HL-60/S4 (cell line): ENCODE measurements at regions not wholly inside any gene's neighbourhood (a gene's known extent, or its start where the extent isn't known, plus 50 kb on each side); places are given as distances from the start of the nearest gene placed in this dataset.

ENCODE experiments used
- in situ Hi-C: fragments of 300-500 bp; cut with MboI; formaldehyde crosslinking; loops from 2 replicates; pipeline ENCODE4 v1.14.3; 2022; ENCODE audit warnings: low sequenced_read_pairs

DNA sequence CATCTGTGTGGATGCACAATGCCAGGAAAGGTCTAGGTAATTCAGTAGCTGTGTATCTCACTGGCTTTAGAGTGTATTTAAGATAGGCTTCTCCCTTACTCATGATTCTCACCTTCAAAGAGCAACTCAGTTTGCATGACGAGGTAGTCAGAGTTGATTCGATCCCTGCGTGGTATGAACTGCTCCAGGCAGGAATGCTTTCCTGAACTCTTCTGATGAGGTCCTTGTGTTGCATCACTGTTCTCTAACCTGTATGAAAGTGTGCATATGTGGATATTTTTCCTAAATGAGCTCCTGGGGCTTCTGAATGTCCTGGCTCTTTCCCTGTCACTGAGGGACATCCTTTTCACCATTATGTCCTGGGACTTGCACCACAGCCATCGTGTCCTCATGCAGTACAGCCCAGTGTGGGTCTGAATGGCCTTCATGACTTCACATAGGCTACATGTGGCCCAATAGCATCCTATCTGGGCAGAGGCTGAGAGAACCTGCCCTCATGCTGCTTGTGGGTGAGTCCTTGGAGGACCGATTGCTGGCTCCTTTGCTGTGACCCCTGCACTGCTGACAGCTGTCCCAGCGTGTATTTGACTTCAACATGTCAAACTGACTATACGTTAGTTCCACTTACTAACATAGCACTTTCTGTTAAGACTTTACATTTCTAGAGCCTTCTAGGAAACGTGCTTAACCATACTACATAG is 65.3 kb upstream of the WDR1 start:
- in situ Hi-C loops: no loop called here

DNA sequence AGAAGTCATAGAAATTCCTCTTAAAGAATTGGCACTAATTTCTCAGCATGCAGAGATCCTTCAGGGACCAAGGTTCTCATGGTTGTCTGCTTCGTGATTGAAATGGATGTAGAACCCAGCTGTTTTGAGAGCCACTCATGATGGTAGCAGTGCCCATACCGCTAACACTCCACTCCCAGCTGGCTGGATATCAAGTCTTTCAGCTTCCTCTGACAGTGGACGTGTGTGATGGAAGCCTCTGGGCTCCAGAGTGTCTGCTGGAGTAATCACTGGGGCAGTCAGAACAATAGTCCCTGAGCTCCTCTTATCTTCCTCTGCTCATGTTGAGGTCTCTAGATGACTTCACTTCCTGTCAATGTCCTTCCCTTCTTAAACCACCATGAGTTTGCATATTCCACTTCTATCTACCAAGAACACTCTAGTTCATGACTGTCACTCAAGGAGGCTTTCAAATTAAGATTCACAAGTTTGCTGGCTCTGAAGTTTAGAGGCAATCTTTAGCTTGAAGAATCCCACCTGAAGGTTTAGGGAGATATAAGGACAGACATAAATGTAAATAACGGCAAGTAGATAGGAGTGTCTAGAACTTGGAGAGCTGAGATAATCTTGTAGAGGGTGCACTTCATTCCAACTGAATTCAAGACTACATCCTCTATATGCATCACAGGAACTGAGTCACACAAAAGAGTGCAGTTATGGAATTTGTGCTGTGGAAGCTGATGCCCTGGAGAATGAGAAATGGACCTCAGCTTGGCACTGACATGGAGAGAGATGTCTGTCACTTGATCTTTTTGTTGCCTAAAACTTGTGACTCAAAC is 64.5 kb upstream of the WDR1 start:
- in situ Hi-C loops: no loop called here

DNA sequence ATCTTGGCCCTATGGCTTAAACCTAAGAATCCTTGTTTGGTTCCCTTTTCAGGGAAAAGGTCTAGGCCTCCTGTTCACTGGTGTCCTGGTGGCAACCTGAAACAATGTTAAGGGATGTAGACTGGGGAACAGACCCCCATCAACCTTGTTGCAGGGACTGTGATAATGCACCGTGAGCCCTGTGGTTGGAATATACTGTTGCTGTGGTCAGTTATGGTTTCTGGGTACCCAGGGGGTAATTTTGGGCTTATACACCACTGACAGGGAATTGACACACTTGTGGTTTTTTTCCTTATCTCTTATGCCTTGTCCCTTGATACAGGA is 64.0 kb upstream of the WDR1 start:
- in situ Hi-C loops: no loop called here

DNA sequence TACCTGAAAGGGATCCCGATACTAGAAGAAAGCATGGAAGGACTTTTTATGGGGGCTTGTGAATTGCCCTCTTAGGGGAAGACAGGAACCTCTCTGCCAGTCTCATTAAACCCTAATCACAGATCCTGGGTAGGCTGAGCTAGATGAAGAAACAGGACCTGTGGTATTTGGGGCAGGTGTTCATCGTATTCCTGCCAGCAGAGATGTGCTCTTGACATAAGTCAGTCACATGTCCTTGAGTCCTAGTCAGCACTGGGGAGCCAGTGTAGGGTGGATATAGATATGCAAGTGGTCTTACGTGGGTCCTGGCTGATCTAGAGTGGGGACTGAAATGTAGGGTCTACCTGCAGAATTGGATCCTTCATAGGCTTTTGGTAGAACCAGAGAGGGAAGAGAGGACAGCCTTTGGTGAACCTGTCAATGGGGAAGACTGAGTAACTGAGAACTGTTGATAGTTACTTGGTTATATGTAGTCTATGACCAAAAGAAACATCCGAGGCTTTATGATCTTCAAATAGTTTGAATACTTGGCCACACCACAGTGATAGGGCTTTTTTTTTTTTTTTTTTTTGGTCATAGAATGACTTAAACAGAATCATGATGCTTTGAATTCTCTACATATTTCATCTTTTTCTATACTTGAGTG is 63.5 kb upstream of the WDR1 start:
- in situ Hi-C loops: no loop called here

DNA sequence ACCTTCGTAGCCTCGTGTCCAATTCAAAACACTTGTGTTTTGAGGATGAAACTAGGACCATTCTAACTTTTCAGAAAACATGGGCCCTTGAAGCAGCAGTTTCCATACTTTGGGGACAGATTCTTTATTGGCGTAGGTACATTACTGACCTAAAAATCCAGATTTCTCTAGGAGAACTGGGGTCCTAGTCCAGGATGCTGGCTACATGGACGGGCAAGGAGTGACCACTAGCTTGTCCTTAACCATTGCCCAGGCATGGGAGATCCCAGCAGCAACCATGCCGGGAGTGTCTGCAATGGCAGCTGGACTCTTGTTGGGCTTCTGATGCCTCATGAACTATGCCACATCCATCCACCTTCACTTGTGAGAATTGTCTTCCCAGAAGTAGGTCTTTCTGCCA is 62.2 kb upstream of the WDR1 start:
- in situ Hi-C loops: no loop called here

DNA sequence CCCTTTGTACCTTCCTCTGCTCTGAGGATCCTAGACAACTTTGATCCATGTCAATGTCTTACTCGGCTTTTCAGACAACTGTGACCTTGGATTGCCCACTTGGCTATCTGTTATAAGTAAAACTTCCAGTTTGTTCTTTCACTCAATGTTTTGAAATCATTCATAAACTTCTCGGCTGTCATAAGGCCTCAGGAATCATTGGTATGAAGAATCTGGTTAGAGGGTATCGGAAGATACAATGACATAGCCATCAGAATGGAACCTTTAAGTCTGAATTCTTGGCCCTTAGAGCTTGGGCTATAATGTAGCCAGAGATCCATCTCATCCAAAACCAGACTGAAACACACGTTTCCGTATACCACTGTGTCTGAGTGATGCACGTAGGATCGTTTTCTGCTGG is 59.0 kb upstream of the WDR1 start:
- in situ Hi-C loops: no loop called here

DNA sequence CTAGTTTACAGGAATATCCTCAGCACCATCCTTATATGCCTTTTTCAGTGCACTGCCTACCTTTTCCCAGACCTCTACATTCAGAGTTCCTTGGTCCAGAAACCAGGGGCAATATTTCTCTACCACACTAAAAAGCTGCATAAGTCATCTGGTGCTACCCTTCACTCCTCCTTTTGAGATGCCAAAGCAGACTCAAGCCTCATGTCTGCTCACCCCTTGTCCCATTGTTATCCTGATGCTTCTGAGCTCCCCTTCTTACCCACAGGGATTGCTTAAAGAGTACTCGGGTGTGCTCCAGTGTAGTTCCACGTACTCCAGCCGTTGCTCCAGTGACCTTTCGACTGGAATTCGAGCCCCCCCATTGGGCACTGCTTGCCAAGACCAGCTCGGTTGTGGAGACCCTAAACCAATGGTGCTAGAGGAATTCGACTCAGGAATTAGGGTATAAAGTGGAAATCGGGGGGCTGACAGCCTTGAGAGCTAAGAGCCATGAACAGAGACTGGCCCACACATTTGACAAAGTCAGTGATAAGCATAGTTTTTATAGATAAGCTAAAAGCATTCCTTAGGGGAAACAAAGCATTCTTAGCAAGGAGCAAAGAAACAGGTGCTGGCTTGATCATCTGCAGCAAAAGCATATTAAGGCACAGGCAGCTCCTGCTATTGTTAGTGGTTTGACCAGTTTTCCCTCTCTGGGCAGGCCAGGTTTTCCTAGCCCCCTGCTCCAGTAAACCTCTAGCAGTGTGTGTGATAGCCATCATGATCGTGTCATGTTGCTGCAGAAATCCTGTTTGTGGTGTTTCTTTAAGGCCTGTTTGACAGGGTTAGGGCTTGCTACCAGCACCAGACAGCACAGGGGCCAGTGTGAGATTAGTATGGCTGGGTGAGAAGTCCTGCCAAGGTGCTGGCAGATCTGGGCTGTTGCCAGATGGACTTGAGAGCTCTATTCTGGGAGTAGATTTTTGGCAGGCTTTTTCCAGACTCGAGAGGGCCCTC is 57.5 kb upstream of the WDR1 start:
- in situ Hi-C loops: loop anchor here (25.0 kb wide), 1 partner anchor 363 kb away; no protein-coding TSS in a partner anchor

DNA sequence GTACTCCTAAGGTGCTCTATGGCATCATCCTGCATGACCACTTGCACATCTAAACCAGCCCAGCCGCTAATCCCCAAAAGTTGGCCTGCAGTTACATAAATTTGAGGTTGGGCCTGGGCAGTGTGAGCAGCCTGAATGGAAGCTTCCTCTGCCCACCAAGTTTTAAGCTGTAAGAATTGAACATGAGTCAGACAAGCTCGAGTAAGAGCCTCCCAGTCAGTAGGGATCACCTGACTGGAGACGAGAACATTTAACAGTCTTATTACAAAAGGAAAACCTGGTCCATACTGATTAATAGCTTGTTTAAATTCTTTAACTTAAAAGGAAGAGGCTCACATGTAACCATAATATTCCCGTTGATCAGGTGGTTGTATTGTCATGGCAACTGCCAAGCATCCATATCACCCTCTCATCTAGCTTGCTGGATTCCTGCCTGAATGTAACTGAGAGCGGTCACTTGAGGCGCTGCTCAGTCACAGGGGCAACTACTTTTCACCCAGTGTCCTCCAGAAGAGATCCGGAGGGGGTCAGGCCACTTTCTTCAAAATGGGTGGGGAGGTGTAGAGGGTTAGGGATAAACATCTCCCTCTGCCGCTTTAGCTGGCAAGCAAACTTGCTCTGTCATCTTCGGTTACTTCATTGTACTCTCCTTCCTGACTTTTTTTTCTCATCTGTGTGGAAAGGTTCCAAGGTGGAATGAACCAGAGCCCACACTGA is 56.6 kb upstream of the WDR1 start:
- in situ Hi-C loops: loop anchor here (25.0 kb wide), 1 partner anchor 364 kb away; no protein-coding TSS in a partner anchor

DNA sequence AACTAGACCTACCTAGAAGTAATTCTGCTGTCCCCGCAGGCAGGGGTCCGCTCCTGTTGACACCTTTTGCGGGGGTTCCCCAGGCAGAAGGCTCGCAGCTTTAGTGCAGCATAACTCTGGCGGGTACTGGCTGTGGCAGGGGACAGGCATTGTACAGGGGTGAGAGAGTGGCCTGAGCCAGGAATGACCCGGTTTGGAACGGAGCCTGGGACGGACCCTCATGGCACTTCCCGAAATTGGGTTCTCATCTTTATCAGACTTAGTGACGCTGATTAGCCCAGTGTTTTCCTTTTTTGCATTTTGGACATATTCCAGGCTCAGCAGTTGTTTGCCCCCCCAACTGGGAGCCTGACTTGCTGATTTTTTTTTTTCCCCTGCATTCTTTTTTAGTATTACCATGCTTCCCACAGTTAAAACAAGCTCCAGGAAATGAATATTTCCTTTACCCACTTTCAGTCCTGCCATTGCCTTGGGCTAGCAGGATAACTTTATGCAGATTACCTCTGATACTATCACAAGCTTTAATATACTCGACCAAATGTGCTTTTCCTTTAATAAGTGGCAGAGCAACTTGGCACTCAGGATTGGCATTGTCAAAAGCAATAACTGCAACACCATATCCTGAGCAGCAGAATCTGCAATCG is 55.8 kb upstream of the WDR1 start:
- in situ Hi-C loops: loop anchor here (25.0 kb wide), 1 partner anchor 365 kb away; no protein-coding TSS in a partner anchor

DNA sequence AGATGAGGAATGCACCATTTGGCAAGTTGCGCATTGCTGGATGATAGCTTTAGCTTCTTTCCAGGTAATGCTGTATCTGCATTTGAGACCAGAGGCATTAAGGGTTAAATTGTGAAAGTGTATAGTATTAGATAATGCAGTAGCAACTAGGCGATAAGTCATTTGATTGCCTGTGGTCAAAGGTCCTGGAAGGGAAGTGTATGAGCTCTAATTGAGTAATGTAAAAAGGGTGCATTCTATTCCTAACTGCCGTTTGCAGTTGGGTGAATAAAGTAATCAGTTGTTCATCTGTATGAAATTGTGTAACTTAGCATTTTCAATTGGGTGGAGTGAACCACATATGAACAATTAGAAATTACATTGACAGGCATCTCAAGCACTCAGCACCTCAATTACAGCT is 54.5 kb upstream of the WDR1 start:
- in situ Hi-C loops: loop anchor here (25.0 kb wide), 1 partner anchor 366 kb away; no protein-coding TSS in a partner anchor

DNA sequence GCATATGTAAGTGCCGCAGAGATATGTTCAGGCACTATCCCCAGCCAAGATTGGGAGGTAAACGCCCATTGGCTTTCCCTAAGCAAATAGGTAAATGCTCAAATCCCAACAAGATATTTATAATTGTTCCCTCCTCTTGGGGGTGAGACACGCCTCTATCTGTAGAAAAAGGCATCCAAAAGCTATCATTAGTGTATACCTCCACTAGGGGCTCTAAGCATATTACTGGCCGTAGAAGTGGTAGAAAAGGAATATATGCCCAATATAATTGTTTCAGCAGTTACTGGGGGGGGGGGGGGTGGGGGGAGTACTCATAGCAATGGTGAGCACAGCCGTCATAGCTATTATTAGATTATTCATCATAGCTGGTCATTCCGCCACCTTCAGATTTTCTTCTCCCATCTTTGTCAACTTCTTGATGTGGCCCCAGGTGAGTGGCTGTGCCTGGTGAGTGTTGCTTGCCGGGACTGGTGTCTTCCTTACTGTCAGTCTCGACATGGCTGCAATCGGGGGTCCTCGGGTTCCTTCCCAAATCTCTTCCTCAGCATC is 53.3 kb upstream of the WDR1 start:
- in situ Hi-C loops: loop anchor here (25.0 kb wide), 1 partner anchor 367 kb away; no protein-coding TSS in a partner anchor

DNA sequence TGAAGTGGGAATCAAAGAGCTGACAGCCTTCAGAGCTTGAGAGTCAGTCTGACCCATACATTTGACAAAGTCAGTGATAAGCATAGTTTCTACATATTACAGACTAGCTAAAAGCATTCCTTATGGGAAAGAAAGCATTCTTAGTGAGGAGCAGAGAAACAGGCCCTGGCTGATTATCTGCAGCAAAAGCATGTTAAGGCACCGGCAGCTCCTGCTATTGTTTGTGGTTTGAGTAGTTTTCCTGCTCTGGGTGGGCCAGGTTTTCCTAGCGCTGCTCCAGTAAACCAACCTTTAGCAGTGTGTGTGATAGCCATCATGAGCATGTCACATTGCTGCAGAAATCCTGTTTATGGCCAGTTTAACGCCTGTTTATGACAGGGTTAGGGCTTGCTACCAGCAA is 51.6 kb upstream of the WDR1 start:
- in situ Hi-C loops: loop anchor here (25.0 kb wide), 1 partner anchor 369 kb away; no protein-coding TSS in a partner anchor

DNA sequence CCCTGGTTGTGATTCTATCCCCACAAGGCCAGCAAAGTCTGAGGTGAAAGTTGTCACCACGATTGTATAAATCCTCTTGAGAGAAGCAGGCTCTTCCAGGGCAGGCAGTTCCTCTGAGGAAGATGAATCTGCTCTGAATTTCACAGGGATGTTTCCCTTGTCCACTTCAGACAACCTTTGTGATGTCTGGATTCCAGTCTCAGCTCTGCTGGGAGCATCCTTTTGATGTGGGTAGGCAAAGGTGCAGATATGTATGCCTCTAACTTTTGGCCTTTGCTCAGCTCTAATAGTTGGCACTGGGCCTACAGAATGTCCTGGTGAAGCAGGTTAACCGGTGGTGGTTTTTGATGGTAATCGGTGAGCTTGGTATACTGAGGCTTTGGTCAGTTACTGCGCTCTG is 50.6 kb upstream of the WDR1 start:
- in situ Hi-C loops: loop anchor here (25.0 kb wide), 1 partner anchor 370 kb away; no protein-coding TSS in a partner anchor
